ENCODE measurements at regions not wholly inside any gene's neighbourhood (a gene's known extent, or its start where the extent isn't known, plus 50 kb on each side); places are given as distances from the start of the nearest gene placed in this dataset.

DNA sequence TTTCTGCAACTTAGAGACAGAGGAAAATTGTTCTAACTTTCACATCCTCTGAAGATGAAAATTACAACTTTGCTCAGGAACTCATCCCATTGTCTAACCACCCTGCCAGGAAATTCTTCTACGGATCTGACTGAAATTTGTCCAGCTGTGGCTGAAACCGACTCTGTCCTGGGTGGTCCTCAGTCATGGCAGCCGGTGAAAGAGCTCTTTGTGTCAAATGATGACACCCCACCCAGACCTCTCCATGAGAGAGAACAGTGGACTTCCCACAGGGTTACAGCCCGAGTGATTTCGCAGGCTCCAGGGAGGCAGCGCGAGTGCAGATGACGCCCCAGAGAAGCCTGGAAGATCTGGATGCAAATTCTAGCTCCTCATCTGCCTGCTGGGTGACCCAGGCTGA, 65.1 kb upstream of the TRIB2 start:
- TF ChIP-seq CTCF (IDR thresholded peaks at IDR 0.05) (no peak), POLR2A (IDR thresholded peaks at IDR 0.05) (no peak)
